ENCODE measurements at regions not wholly inside any gene's neighbourhood (a gene's known extent, or its start where the extent isn't known, plus 50 kb on each side); places are given as distances from the start of the nearest gene placed in this dataset.
"Not testable (repeated sequence)": the region's sequence is repeated elsewhere in the genome, so short reads cannot be mapped to it uniquely, and the experiment has no call there.

DNA sequence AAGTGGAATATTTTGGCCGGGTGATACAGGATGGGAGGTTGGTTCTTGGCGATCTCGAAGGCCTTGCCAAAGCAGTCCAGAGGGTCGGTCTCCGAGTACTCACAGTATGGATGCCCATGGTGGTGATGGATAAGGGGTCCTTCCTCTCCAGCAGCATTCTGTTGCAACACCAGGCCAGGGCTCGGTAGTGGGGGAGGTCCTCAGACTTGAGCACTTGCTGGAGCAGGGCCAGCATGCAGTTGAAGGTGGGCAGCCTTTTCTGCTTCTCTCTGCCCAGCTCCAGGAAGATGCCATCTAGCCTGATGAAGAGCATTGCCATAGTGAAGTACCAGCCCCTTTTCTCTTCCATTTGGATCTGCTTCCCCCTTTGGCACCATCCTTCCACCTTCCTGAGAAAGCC lies 99.4 kb upstream of the MCHR2 start:
- Histone ChIP-seq H3K4me3 (no peak overlapping the region), H3K4me1 (no peaks in the 10 kb centered on the region), H3K4me2 (no peak overlapping the region), H3K36me3 (no peaks in the 10 kb centered on the region), H3K9me3 (no peaks in the 10 kb centered on the region), H3K9ac (no peak overlapping the region), H3K27me3 (no peaks in the 10 kb centered on the region), H3K27ac (no peak overlapping the region), H4K20me1 (no peaks in the 10 kb centered on the region)
- no peak for TF ChIP-seq Cebpa-rat (IDR thresholded peaks at IDR 0.05)

DNA sequence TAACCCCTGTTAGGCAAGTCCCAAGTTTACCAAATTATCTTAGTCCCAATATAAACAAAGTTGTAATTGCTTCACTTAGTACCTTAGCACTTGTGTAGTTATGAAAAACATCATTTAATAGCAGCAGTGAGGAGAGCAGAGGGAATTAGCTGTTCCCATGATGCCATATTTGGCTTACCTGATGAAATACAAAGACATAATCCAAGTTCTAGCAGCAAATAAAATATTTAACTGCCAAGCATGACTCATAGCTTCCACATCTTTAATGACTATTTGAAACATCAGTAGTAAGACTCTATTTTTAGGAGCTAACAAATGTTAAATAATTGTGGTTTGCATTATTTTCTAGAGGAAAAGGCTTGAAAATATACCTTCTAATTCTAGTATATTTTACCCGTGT lies 94.0 kb upstream of the MCHR2 start:
- no peaks in the 10 kb centered on the region for H3K4me1 ChIP-seq
- H3K4me2 ChIP-seq: no peak overlapping the region
- H3K36me3 ChIP-seq: no peaks in the 10 kb centered on the region
- no peak overlapping the region for H3K9ac ChIP-seq
- no peak overlapping the region for H3K4me3 ChIP-seq
- TF ChIP-seq Cebpa-rat (IDR thresholded peaks at IDR 0.05): no peak
- H4K20me1 ChIP-seq: no peaks in the 10 kb centered on the region
- no peaks in the 10 kb centered on the region for H3K9me3 ChIP-seq
- H3K27me3 ChIP-seq: no peaks in the 10 kb centered on the region
- H3K27ac ChIP-seq: no peak overlapping the region

DNA sequence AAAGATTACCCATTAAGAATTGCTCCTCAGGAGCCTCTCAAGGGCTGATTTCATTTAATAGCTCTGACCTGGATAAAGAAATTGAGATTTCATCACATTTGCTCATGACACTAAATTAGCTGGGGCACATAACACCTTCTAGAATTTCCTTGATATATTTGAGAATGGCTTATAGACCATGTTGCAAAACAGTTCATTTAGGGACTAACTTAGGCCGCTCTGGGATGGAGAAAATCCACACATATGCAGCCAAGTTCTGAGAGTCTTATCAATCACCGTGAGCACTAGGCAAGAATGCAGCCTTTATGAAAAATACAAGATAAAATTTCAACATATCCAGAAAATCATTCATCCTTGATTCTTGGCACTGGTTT lies 91.0 kb upstream of the MCHR2 start:
- H3K4me3 ChIP-seq: no peak overlapping the region
- H3K4me2 ChIP-seq: no peak overlapping the region
- no peaks in the 10 kb centered on the region for H4K20me1 ChIP-seq
- H3K4me1 ChIP-seq: no peaks in the 10 kb centered on the region
- no peak overlapping the region for H3K27ac ChIP-seq
- H3K36me3 ChIP-seq: no peaks in the 10 kb centered on the region
- no peaks in the 10 kb centered on the region for H3K9me3 ChIP-seq
- H3K9ac ChIP-seq: no peak overlapping the region
- no peaks in the 10 kb centered on the region for H3K27me3 ChIP-seq
- no peak for TF ChIP-seq Cebpa-rat (IDR thresholded peaks at IDR 0.05)

DNA sequence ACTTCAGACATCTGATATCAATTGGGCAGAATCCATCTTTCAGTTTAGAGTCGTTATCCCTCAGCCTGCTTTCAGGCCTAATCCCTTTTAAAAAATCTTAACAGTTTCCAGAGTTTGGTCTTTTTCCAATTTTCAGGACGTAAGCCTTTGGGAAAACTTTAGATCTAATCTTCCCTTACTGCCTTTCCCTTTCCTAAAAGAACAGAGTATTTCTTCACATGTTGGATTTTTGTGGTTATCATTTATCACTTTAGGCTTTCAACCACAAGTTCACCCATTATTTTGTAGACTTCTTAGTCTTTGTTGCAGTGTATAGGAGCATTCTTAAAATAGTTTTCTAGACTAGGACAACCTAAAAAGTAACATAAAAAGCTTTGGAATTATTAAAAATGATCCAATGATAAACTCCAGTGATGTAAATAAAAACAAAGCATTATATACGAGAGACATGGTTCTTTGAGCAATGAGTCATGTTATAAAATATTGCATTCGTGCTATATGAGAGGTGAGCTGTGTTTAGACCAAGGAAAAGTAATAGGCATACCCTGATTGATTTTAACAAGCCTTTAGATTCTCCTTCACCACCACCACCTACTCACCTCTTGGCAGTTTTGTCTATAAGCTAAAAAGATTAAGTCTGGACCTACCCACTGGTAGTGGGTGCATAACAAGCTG lies 90.4 kb upstream of the MCHR2 start:
- no peaks in the 10 kb centered on the region for H3K4me1 ChIP-seq
- TF ChIP-seq Cebpa-rat (IDR thresholded peaks at IDR 0.05): no peak
- no peaks in the 10 kb centered on the region for H3K36me3 ChIP-seq
- H3K4me3 ChIP-seq: no peak overlapping the region
- H3K27me3 ChIP-seq: no peaks in the 10 kb centered on the region
- no peaks in the 10 kb centered on the region for H3K9me3 ChIP-seq
- no peak overlapping the region for H3K27ac ChIP-seq
- no peak overlapping the region for H3K4me2 ChIP-seq
- no peak overlapping the region for H3K9ac ChIP-seq
- no peaks in the 10 kb centered on the region for H4K20me1 ChIP-seq

DNA sequence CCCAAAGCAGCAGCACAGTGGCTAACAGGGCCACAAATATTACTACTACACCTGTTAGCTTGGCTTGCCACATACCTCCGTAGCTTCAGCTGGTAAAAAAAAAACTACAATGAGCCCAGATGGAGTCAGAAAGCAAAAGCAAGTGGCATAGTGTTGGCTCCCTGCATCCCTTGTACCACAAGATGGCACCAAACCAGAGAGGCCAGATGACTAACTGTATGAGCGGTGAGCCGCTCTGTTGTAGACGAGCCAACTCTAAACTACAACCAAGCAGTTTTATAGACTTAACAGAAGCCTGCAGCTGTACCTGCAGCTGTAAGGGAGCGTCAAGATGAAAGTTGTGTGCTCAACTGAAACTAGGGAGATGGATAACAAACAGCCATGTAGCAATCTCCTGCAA lies 84.5 kb upstream of the MCHR2 start:
- no peak overlapping the region for H3K27ac ChIP-seq
- H3K27me3 ChIP-seq: no peaks in the 10 kb centered on the region
- TF ChIP-seq Cebpa-rat (IDR thresholded peaks at IDR 0.05): no peak
- H3K4me1 ChIP-seq: no peaks in the 10 kb centered on the region
- no peak overlapping the region for H3K9ac ChIP-seq
- H3K9me3 ChIP-seq: no peaks in the 10 kb centered on the region
- no peaks in the 10 kb centered on the region for H4K20me1 ChIP-seq
- H3K4me2 ChIP-seq: no peak overlapping the region
- no peaks in the 10 kb centered on the region for H3K36me3 ChIP-seq
- no peak overlapping the region for H3K4me3 ChIP-seq

DNA sequence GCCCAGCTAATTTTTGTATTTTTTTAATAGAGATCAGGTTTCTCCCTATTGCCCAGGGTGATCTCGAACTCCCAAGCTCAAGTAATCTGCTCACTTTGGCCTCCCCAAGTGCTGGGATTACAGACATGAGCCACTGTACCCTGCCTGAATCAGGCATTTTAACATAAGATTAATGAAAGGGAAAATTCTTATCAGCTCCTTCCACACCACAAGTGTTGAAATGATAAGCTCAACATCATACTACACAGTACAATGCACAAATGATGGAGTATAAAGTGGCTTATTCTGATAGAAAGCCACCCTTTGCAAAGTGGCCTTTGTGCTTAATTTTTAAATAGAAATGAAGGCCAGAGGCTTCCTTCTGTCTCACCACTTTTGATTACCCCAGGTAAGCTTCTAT lies 71.3 kb upstream of the MCHR2 start:
- Histone ChIP-seq H3K4me2 (no peak overlapping the region), H3K9me3 (peaks cover 9% of the 10 kb centered on the region), H3K27me3 (no peaks in the 10 kb centered on the region), H4K20me1 (no peaks in the 10 kb centered on the region), H3K36me3 (no peaks in the 10 kb centered on the region), H3K27ac (no peak overlapping the region), H3K4me3 (no peak overlapping the region), H3K4me1 (no peaks in the 10 kb centered on the region), H3K9ac (no peak overlapping the region)
- no peak for TF ChIP-seq Cebpa-rat (IDR thresholded peaks at IDR 0.05)

DNA sequence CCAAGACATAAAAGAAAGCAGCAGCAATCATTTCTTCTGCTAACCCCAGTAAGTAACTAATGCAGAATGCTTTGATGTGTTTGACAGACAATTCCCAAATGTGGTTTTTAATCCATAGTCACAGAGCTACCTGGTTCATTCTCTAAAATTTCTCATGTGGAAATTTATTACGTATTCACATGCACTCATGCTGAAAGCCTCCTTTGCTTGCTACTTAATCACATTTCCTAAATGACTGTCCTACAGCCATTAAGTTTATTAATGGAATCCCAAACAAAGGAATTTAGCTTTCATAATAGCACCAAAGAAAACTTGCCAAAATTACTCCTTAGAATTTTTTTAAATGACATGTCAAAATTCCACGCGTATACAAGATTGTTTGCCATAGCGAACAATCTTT lies 68.6 kb upstream of the MCHR2 start:
- H3K36me3 ChIP-seq: no peaks in the 10 kb centered on the region
- H4K20me1 ChIP-seq: no peaks in the 10 kb centered on the region
- TF ChIP-seq Cebpa-rat (IDR thresholded peaks at IDR 0.05): no peak
- no peak overlapping the region for H3K9ac ChIP-seq
- H3K27me3 ChIP-seq: no peaks in the 10 kb centered on the region
- no peak overlapping the region for H3K27ac ChIP-seq
- H3K4me1 ChIP-seq: no peaks in the 10 kb centered on the region
- H3K9me3 ChIP-seq: no peaks in the 10 kb centered on the region
- no peak overlapping the region for H3K4me2 ChIP-seq
- H3K4me3 ChIP-seq: no peak overlapping the region

DNA sequence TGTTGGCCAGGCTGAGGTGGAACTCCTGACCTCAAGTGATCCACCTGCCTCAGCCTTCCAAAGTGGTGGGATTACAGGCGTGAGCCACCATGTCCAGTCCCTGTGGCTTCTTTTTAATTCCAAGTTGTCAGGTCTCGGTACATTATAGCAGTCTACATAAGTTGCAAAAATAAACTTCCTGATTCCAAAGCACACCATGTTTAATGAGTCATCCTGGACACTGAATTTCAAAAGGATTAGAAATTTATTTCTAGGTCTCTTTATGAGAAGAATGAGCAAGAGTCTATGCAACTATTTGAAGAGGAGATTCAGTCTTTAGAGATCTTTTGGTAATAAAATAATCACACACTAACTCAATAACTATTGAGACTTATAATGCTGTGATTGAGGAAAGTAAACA lies 63.9 kb upstream of the MCHR2 start:
- no peak for TF ChIP-seq Cebpa-rat (IDR thresholded peaks at IDR 0.05)
- no peak overlapping the region for H3K4me2 ChIP-seq
- H3K9ac ChIP-seq: no peak overlapping the region
- H4K20me1 ChIP-seq: no peaks in the 10 kb centered on the region
- H3K27me3 ChIP-seq: no peaks in the 10 kb centered on the region
- H3K4me3 ChIP-seq: no peak overlapping the region
- peaks cover 10% of the 10 kb centered on the region; the same call in 1 of the 2 replicates for H3K9me3 ChIP-seq
- no peaks in the 10 kb centered on the region for H3K36me3 ChIP-seq
- H3K27ac ChIP-seq: no peak overlapping the region
- H3K4me1 ChIP-seq: no peaks in the 10 kb centered on the region

DNA sequence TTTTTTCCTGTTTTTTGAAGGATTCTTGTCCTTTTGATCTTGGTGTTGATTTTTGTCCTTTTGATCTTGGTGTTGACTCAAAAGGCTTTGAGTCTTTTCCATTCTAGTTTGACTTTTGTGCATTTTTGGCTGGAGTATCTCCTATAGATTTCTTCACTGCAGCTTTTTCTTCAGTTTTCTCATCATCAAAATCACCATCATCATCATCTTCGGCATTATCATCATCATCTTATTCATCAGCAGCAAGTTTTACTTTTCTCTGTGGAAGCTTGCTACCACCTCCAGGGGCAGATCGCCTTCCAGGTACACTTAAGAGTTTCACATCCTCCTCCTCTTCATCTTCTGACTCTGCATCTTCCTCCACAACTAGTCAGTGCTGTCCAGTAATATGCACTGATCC lies 56.5 kb upstream of the MCHR2 start:
- Histone ChIP-seq H3K4me2 (no peak overlapping the region), H3K27ac (no peak overlapping the region), H3K9me3 (peaks cover 6% of the 10 kb centered on the region; the same call in 1 of the 2 replicates), H4K20me1 (no peaks in the 10 kb centered on the region), H3K36me3 (no peaks in the 10 kb centered on the region), H3K4me3 (no peak overlapping the region), H3K27me3 (no peaks in the 10 kb centered on the region), H3K4me1 (no peaks in the 10 kb centered on the region), H3K9ac (no peak overlapping the region)
- TF ChIP-seq Cebpa-rat (IDR thresholded peaks at IDR 0.05): no peak

DNA sequence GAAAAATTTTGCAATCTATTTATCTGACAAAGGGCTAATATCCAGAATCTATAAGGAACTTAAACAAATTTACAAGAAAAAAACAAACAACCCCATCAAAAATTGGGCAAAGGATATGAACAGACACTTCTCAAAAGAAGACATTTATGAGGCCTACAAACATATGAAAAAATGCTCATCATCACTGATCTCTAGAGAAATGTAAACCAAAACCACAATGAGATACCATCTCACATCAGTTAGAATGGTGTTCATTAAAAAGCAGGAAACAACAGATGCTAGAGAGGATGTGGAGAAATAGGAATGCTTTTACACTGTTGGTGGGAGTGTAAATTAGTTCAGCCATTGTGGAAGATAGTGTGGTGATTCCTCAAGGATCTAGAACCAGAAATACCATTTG lies 49.9 kb upstream of the MCHR2 start:
- H3K4me3 ChIP-seq, H3K27ac ChIP-seq, H3K4me2 ChIP-seq, H3K4me1 ChIP-seq, H3K9me3 ChIP-seq, H3K9ac ChIP-seq, H4K20me1 ChIP-seq, H3K36me3 ChIP-seq, H3K27me3 ChIP-seq: not testable (repeated sequence)
